Activated T-helper 2 cell treated with anti-CD3 and anti-CD28 coated beads, Interferon-gamma antibody, Interleukin-2, Interleukin-4, amounts not matched to agents 10 μg/mL and 5 μg/mL and 100 μg/mL, durations not matched to agents 14 hours and 24 hours and 36 hours (primary cell): ENCODE measurements at regions not wholly inside any gene's neighbourhood (a gene's known extent, or its start where the extent isn't known, plus 50 kb on each side); places are given as distances from the start of the nearest gene placed in this dataset.

ENCODE experiments used
- DNase-seq: peaks from one replicate; pipeline ENCODE4 v3.0.0; 2021; ENCODE audit warnings: low spot score
- H3K27ac Mint-ChIP-seq: one replicate; pipeline ENCODE4 v1.8.0; 2021; ENCODE audit warnings: mixed read lengths
- H3K27me3 Mint-ChIP-seq: one replicate; pipeline ENCODE4 v1.8.0; 2021; ENCODE audit warnings: low read depth, mixed read lengths
- H3K36me3 Mint-ChIP-seq: one replicate; pipeline ENCODE4 v1.8.0; 2021; ENCODE audit warnings: low read depth, mixed read lengths
- H3K4me1 Mint-ChIP-seq: one replicate; pipeline ENCODE4 v1.8.0; 2021; ENCODE audit warnings: low read depth, mixed read lengths
- H3K4me3 Mint-ChIP-seq: one replicate; pipeline ENCODE4 v1.8.0; 2021; ENCODE audit warnings: low read depth, mild to moderate bottlenecking, moderate library complexity, mixed read lengths
- H3K9me3 Mint-ChIP-seq: one replicate; pipeline ENCODE4 v1.8.0; 2021; ENCODE audit warnings: mixed read lengths
- intact Hi-C: fragments of 100-400 bp; cut with micrococcal nuclease; formaldehyde crosslinking; loops from one replicate; pipeline ENCODE4 v1.15.1; 2023

GRCh38 chr10:10110844-10111490 lies 906.7 kb upstream of the CELF2 start:
- Mint-ChIP-seq H3K36me3 (no peaks in the 10 kb centered on the region), H3K27ac (no peak overlapping the region), H3K9me3 (no peaks in the 10 kb centered on the region), H3K4me3 (no peak overlapping the region), H3K4me1 (no peaks in the 10 kb centered on the region), H3K27me3 (no peaks in the 10 kb centered on the region)
- intact Hi-C loops = no loop called here
- DNase-seq = no peak

- no peak overlapping the region for H3K27ac Mint-ChIP-seq
- H3K36me3 Mint-ChIP-seq = no peaks in the 10 kb centered on the region
- no peak for DNase-seq
- H3K27me3 Mint-ChIP-seq = no peaks in the 10 kb centered on the region
- no peaks in the 10 kb centered on the region for H3K9me3 Mint-ChIP-seq
- no peak overlapping the region for H3K4me3 Mint-ChIP-seq
- intact Hi-C loops = no loop called here
- no peaks in the 10 kb centered on the region for H3K4me1 Mint-ChIP-seq
These were observed 899.5 kb upstream of the CELF2 start for GRCh38 chr10:10118131-10118530.

- no peak overlapping the region for H3K27ac Mint-ChIP-seq
- H3K9me3 Mint-ChIP-seq = no peaks in the 10 kb centered on the region
- H3K27me3 Mint-ChIP-seq = no peaks in the 10 kb centered on the region
- H3K4me3 Mint-ChIP-seq = no peak overlapping the region
- no peaks in the 10 kb centered on the region for H3K4me1 Mint-ChIP-seq
- intact Hi-C loops = no loop called here
- no peak for DNase-seq
- no peaks in the 10 kb centered on the region for H3K36me3 Mint-ChIP-seq
These were observed 897.0 kb upstream of the CELF2 start for GRCh38 chr10:10120671-10121070.

GRCh38 chr10:10125676-10126075 lies 892.0 kb upstream of the CELF2 start:
- no peak overlapping the region for H3K27ac Mint-ChIP-seq
- DNase-seq = no peak
- H3K9me3 Mint-ChIP-seq = no peaks in the 10 kb centered on the region
- intact Hi-C loops = no loop called here
- no peaks in the 10 kb centered on the region for H3K36me3 Mint-ChIP-seq
- H3K27me3 Mint-ChIP-seq = no peaks in the 10 kb centered on the region
- H3K4me1 Mint-ChIP-seq = no peaks in the 10 kb centered on the region
- no peak overlapping the region for H3K4me3 Mint-ChIP-seq

GRCh38 chr10:10126218-10126617 lies 891.5 kb upstream of the CELF2 start:
- H3K4me1 Mint-ChIP-seq = no peaks in the 10 kb centered on the region
- H3K4me3 Mint-ChIP-seq = no peak overlapping the region
- no peaks in the 10 kb centered on the region for H3K36me3 Mint-ChIP-seq
- H3K9me3 Mint-ChIP-seq = no peaks in the 10 kb centered on the region
- no peaks in the 10 kb centered on the region for H3K27me3 Mint-ChIP-seq
- no peak overlapping the region for H3K27ac Mint-ChIP-seq
- intact Hi-C loops = no loop called here
- DNase-seq = no peak

GRCh38 chr10:10128387-10128786 lies 889.3 kb upstream of the CELF2 start:
- no peaks in the 10 kb centered on the region for H3K9me3 Mint-ChIP-seq
- intact Hi-C loops = no loop called here
- no peaks in the 10 kb centered on the region for H3K36me3 Mint-ChIP-seq
- H3K27me3 Mint-ChIP-seq = no peaks in the 10 kb centered on the region
- no peaks in the 10 kb centered on the region for H3K4me1 Mint-ChIP-seq
- no peak for DNase-seq
- no peak overlapping the region for H3K4me3 Mint-ChIP-seq
- H3K27ac Mint-ChIP-seq = no peak overlapping the region

GRCh38 chr10:10130686-10131085 lies 887.0 kb upstream of the CELF2 start:
- Mint-ChIP-seq H3K9me3 (no peaks in the 10 kb centered on the region), H3K4me1 (no peaks in the 10 kb centered on the region), H3K27ac (no peak overlapping the region), H3K36me3 (no peaks in the 10 kb centered on the region), H3K27me3 (no peaks in the 10 kb centered on the region), H3K4me3 (no peak overlapping the region)
- no peak for DNase-seq
- intact Hi-C loops = no loop called here

- intact Hi-C loops = no loop called here
- no peaks in the 10 kb centered on the region for H3K4me1 Mint-ChIP-seq
- no peak for DNase-seq
- no peaks in the 10 kb centered on the region for H3K9me3 Mint-ChIP-seq
- no peaks in the 10 kb centered on the region for H3K36me3 Mint-ChIP-seq
- H3K27ac Mint-ChIP-seq = no peak overlapping the region
- H3K4me3 Mint-ChIP-seq = no peak overlapping the region
- H3K27me3 Mint-ChIP-seq = no peaks in the 10 kb centered on the region
These were observed 885.7 kb upstream of the CELF2 start for GRCh38 chr10:10132009-10132408.

- H3K36me3 Mint-ChIP-seq = no peaks in the 10 kb centered on the region
- intact Hi-C loops = no loop called here
- no peaks in the 10 kb centered on the region for H3K27me3 Mint-ChIP-seq
- H3K27ac Mint-ChIP-seq = no peak overlapping the region
- no peaks in the 10 kb centered on the region for H3K9me3 Mint-ChIP-seq
- no peak for DNase-seq
- H3K4me1 Mint-ChIP-seq = peaks cover 2% of the 10 kb centered on the region
- no peak overlapping the region for H3K4me3 Mint-ChIP-seq
These were observed 884.4 kb upstream of the CELF2 start for GRCh38 chr10:10133281-10133680.

GRCh38 chr10:10138685-10139084 lies 879.0 kb upstream of the CELF2 start:
- Mint-ChIP-seq H3K9me3 (no peaks in the 10 kb centered on the region), H3K4me3 (peak overlapping the region; percentile 40), H3K27me3 (no peaks in the 10 kb centered on the region), H3K36me3 (no peaks in the 10 kb centered on the region), H3K27ac (no peak overlapping the region), H3K4me1 (peaks cover 7% of the 10 kb centered on the region)
- intact Hi-C loops = no loop called here
- no peak for DNase-seq

GRCh38 chr10:10141782-10142382 lies 875.8 kb upstream of the CELF2 start:
- DNase-seq = no peak
- peaks cover 7% of the 10 kb centered on the region for H3K4me1 Mint-ChIP-seq
- no peak overlapping the region for H3K27ac Mint-ChIP-seq
- no peaks in the 10 kb centered on the region for H3K27me3 Mint-ChIP-seq
- no peaks in the 10 kb centered on the region for H3K9me3 Mint-ChIP-seq
- intact Hi-C loops = no loop called here
- no peaks in the 10 kb centered on the region for H3K36me3 Mint-ChIP-seq
- H3K4me3 Mint-ChIP-seq = no peak overlapping the region

GRCh38 chr10:10146604-10147003 lies 871.1 kb upstream of the CELF2 start:
- intact Hi-C loops = no loop called here
- Mint-ChIP-seq H3K27me3 (no peaks in the 10 kb centered on the region), H3K4me3 (no peak overlapping the region), H3K4me1 (no peaks in the 10 kb centered on the region), H3K36me3 (no peaks in the 10 kb centered on the region), H3K9me3 (no peaks in the 10 kb centered on the region), H3K27ac (no peak overlapping the region)
- DNase-seq = no peak

- no peak overlapping the region for H3K27ac Mint-ChIP-seq
- H3K36me3 Mint-ChIP-seq = no peaks in the 10 kb centered on the region
- intact Hi-C loops = no loop called here
These were observed 867.8 kb upstream of the CELF2 start for GRCh38 chr10:10149899-10150298.

More at GRCh38 chr10:10149899-10150298, 867.8 kb upstream of the CELF2 start:
- Mint-ChIP-seq H3K4me1 (no peaks in the 10 kb centered on the region), H3K27me3 (no peaks in the 10 kb centered on the region), H3K4me3 (no peak overlapping the region), H3K9me3 (no peaks in the 10 kb centered on the region)
- DNase-seq = no peak
